Spleen (tissue), 11 donors: ENCODE measurements at regions not wholly inside any gene's neighbourhood (a gene's known extent, or its start where the extent isn't known, plus 50 kb on each side); places are given as distances from the start of the nearest gene placed in this dataset.

Experiments
- DNase-seq: peaks from one replicate; pipeline ENCODE4 v3.0.0-alpha.2; 2020
- H3K27ac ChIP-seq, 8 donors: fragments of 200-600 bp; sonication (generic) in 7 of 8; 1 replicate in 4 of 8; 2 replicates in 4 of 8; pipeline versions ENCODE4 v1.5.0 to v1.8.0; 2016 to 2021; ENCODE audit warnings: inconsistent platforms in 4 of 8, mild to moderate bottlenecking in 4 of 8, moderate library complexity in 1 of 8
- H3K27me3 ChIP-seq, 7 donors: fragments of 200-600 bp; sonication (generic) in 6 of 7; replicated peaks in 1 of 7; 1 replicate in 4 of 7; 2 replicates in 3 of 7; pipeline versions ENCODE4 v1.5.0 to v1.8.0; 2016 to 2021; ENCODE audit warnings: inconsistent platforms in 3 of 7, mild to moderate bottlenecking in 1 of 7
- H3K36me3 ChIP-seq, 6 donors: fragments of 200-600 bp; sonication (generic) in 5 of 6; 1 replicate in 4 of 6; 2 replicates in 2 of 6; pipeline versions ENCODE4 v1.5.0 to v1.8.0; 2016 to 2021; ENCODE audit warnings: inconsistent platforms in 2 of 6
- H3K4me1 ChIP-seq, 6 donors: fragments of 200-600 bp; sonication (generic) in 5 of 6; 1 replicate in 3 of 6; 2 replicates in 3 of 6; pipeline versions ENCODE4 v1.5.0 to v1.8.0; 2016 to 2021; ENCODE audit warnings: inconsistent platforms in 3 of 6
- H3K4me3 ChIP-seq, 8 donors: fragments of 200-600 bp; sonication (generic) in 7 of 8; 1 replicate in 4 of 8; 2 replicates in 4 of 8; pipeline versions ENCODE4 v1.5.0 to v1.8.0; 2016 to 2021; ENCODE audit warnings: inconsistent platforms in 4 of 8, mild to moderate bottlenecking in 4 of 8, moderate library complexity in 2 of 8
- H3K9me3 ChIP-seq, 8 donors: fragments of 200-600 bp; sonication (generic) in 7 of 8; 1 replicate in 4 of 8; 2 replicates in 4 of 8; pipeline versions ENCODE4 v1.5.0 to v1.8.0; 2016 to 2021; ENCODE audit warnings: inconsistent platforms in 4 of 8
- CTCF ChIP-seq, 11 experiments: fragments of 200-600 bp in 7 of 11; fragments of 450-650 bp in 4 of 11; sonication (generic) in 4 of 11; IDR thresholded peaks in 8 of 11; conservative IDR thresholded peaks in 3 of 11; 1 replicate in 7 of 11; 2 replicates in 4 of 11; pipeline versions ENCODE4 v1.4.0 to v1.8.0; 2016 to 2021; ENCODE audit warnings: antibody characterized with exemption in 11 of 11, inconsistent platforms in 4 of 11, mild to moderate bottlenecking in 1 of 11
- POLR2A ChIP-seq, 3 donors: fragments of 450-650 bp; IDR thresholded peaks; one replicate each; pipeline ENCODE4 v1.5.1; 2017; ENCODE audit warnings: antibody characterized with exemption in 3 of 3, mild to moderate bottlenecking in 1 of 3
- POLR2AphosphoS5 ChIP-seq, 3 donors: sonication (generic); formaldehyde crosslinking; IDR thresholded peaks; one replicate each; pipeline ENCODE4 v1.5.1; 2017; ENCODE audit warnings: antibody characterized with exemption in 3 of 3
- WGBS, 5 donors: extraction: QIAGEN DNeasy Blood & Tissue Kit in 3 of 5; methylation state at CpG; one replicate each; pipeline versions ENCODE4 v1.1.5 to v1.1.7; 2013 to 2018; 5-methylcytosine and 5-hydroxymethylcytosine counted together
- intact Hi-C: fragments of 100-400 bp; cut with DNase I; formaldehyde crosslinking; loops from one replicate; pipeline ENCODE4 v1.15.0; 2023; ENCODE audit warnings: low total_unique reads
- donor health status: healthy with polysubstance abuse.
- donor health status: DM: no; HTN: no; CAD: no; lungs with moderate emphysema.
- donor health status: DM: no; HTN: no; CAD: no.
- donor health status: Bipolar disorder and iron deficiency.
- donor health status: healthy.
- donor health status: DM: no; HTN: no; CAD: no.
- donor health status: DM: yes; HTN: yes; CAD: no.

GRCh38 chr4:163858515-163858914, 364.0 kb downstream of the TMA16 start:
- WGBS, 5 donors = 54 to 72% (median 59%) methylated on average over 3 of the region's 3 CpGs
- no peak for DNase-seq
- H3K36me3 ChIP-seq = no peaks in the 10 kb centered on the region
- H3K4me3 ChIP-seq = no peak overlapping the region
- TF ChIP-seq POLR2A (IDR thresholded peaks at IDR 0.05) (no peak), POLR2AphosphoS5 (IDR thresholded peaks at IDR 0.05) (no peak), CTCF (IDR thresholded peaks at IDR 0.05 in 8 of 11, conservative IDR thresholded peaks at IDR 0.05 in 3 of 11) (no peak)
- intact Hi-C loops = no loop called here
- H3K27ac ChIP-seq = no peak overlapping the region
- no peaks in the 10 kb centered on the region for H3K4me1 ChIP-seq
- no peaks in the 10 kb centered on the region for H3K27me3 ChIP-seq
- no peaks in the 10 kb centered on the region for H3K9me3 ChIP-seq

GRCh38 chr4:163863082-163863481, 368.6 kb downstream of the TMA16 start:
- Histone ChIP-seq H3K4me3 (no peak overlapping the region), H3K27ac (no peak overlapping the region), H3K36me3 (no peaks in the 10 kb centered on the region), H3K4me1 (no peaks in the 10 kb centered on the region), H3K27me3 (no peaks in the 10 kb centered on the region), H3K9me3 (no peaks in the 10 kb centered on the region)
- TF ChIP-seq POLR2A (IDR thresholded peaks at IDR 0.05) = no peak
- no peak for TF ChIP-seq CTCF (IDR thresholded peaks at IDR 0.05 in 8 of 11, conservative IDR thresholded peaks at IDR 0.05 in 3 of 11)
- TF ChIP-seq POLR2AphosphoS5 (IDR thresholded peaks at IDR 0.05) = no peak
- 58 to 66% (median 59%) methylated on average over 2 of the region's 2 CpGs for WGBS, 5 donors
- intact Hi-C loops = no loop called here
- no peak for DNase-seq

- TF ChIP-seq POLR2A (IDR thresholded peaks at IDR 0.05) (no peak), POLR2AphosphoS5 (IDR thresholded peaks at IDR 0.05) (no peak), CTCF (IDR thresholded peaks at IDR 0.05 in 8 of 11, conservative IDR thresholded peaks at IDR 0.05 in 3 of 11) (no peak)
- intact Hi-C loops = no loop called here
- no peak overlapping the region for H3K4me3 ChIP-seq
Observed at GRCh38 chr4:163865010-163865409, 370.5 kb downstream of the TMA16 start.

GRCh38 chr4:163866728-163867315, 372.3 kb downstream of the TMA16 start:
- Histone ChIP-seq H3K4me1 (no peaks in the 10 kb centered on the region), H3K27ac (no peak overlapping the region), H3K27me3 (no peaks in the 10 kb centered on the region), H3K9me3 (no peaks in the 10 kb centered on the region), H3K36me3 (no peaks in the 10 kb centered on the region), H3K4me3 (no peak overlapping the region)
- TF ChIP-seq POLR2A (IDR thresholded peaks at IDR 0.05) (no peak), POLR2AphosphoS5 (IDR thresholded peaks at IDR 0.05) (no peak), CTCF (IDR thresholded peaks at IDR 0.05 in 8 of 11, conservative IDR thresholded peaks at IDR 0.05 in 3 of 11) (no peak)
- no peak for DNase-seq
- WGBS, 5 donors = 67 to 81% (median 68%) methylated on average over 3 of the region's 3 CpGs
- intact Hi-C loops = no loop called here

More at GRCh38 chr4:163865010-163865409, 370.5 kb downstream of the TMA16 start:
- H3K27ac ChIP-seq = no peak overlapping the region
- H3K9me3 ChIP-seq = no peaks in the 10 kb centered on the region
- no peaks in the 10 kb centered on the region for H3K27me3 ChIP-seq
- 71 to 84% (median 73%) methylated on average over 1 of the region's 1 CpG for WGBS, 5 donors
- no peak for DNase-seq
- no peaks in the 10 kb centered on the region for H3K36me3 ChIP-seq
- no peaks in the 10 kb centered on the region for H3K4me1 ChIP-seq
